MM.1S (cell line): ENCODE measurements at regions not wholly inside any gene's neighbourhood (a gene's known extent, or its start where the extent isn't known, plus 50 kb on each side); places are given as distances from the start of the nearest gene placed in this dataset.
A peak's percentile ranks its signal among the peaks of the same experiment; 100 is the strongest.

Experiments used
- DNase-seq: peaks from one replicate; pipeline ENCODE4 v3.0.0-alpha.2; 2015
- H2AFZ ChIP-seq: fragments of 300-600 bp; sonication (generic); 2 replicates; pipeline ENCODE4 v1.6.0; 2016; ENCODE audit warnings: antibody characterized with exemption, low read length
- H3F3A ChIP-seq: fragments of 300-600 bp; sonication (generic); 2 replicates; pipeline ENCODE4 v1.6.1; 2016; ENCODE audit warnings: mild to moderate bottlenecking, antibody characterized with exemption, low read length, moderate library complexity, mixed read lengths; ENCODE audit not compliant: insufficient read depth
- H3K27ac ChIP-seq: fragments of 300-600 bp; sonication (generic); 2 replicates; pipeline ENCODE4 v1.5.1; 2016; ENCODE audit warnings: mild to moderate bottlenecking, low read length
- H3K27me3 ChIP-seq: fragments of 300-600 bp; sonication (generic); replicated peaks from 2 replicates; pipeline ENCODE4 v1.6.0; 2016; ENCODE audit warnings: low read length; ENCODE audit not compliant: insufficient read depth
- H3K36me3 ChIP-seq: fragments of 300-600 bp; sonication (generic); replicated peaks from 2 replicates; pipeline ENCODE4 v1.6.1; 2016; ENCODE audit warnings: mild to moderate bottlenecking, low read length, mixed read lengths; ENCODE audit not compliant: insufficient read depth
- H3K4me1 ChIP-seq: fragments of 300-600 bp; sonication (generic); 2 replicates; pipeline ENCODE4 v1.6.1; 2016; ENCODE audit warnings: low read length, mixed read lengths
- H3K4me2 ChIP-seq: fragments of 300-600 bp; sonication (generic); 2 replicates; pipeline ENCODE4 v1.6.0; 2016; ENCODE audit warnings: low read depth, low read length
- H3K4me3 ChIP-seq: fragments of 300-600 bp; sonication (generic); 2 replicates; pipeline ENCODE4 v1.5.1; 2016; ENCODE audit warnings: low read length, mixed read lengths
- H3K79me2 ChIP-seq: fragments of 300-600 bp; sonication (generic); 2 replicates; pipeline ENCODE4 v1.6.1; 2016; ENCODE audit warnings: mixed run types, low read length, mixed read lengths
- H3K9ac ChIP-seq: fragments of 300-600 bp; sonication (generic); 2 replicates; pipeline ENCODE4 v1.6.1; 2016; ENCODE audit warnings: low read length, mixed read lengths
- H3K9me2 ChIP-seq: fragments of 300-600 bp; sonication (generic); replicated peaks from 2 replicates; pipeline ENCODE4 v1.6.1; 2016; ENCODE audit warnings: mild to moderate bottlenecking, low read length, mixed read lengths; ENCODE audit not compliant: insufficient read depth
- H3K9me3 ChIP-seq: fragments of 300-600 bp; sonication (generic); replicated peaks from 2 replicates; pipeline ENCODE4 v1.6.1; 2016; ENCODE audit warnings: mild to moderate bottlenecking, low read length, mixed read lengths; ENCODE audit not compliant: insufficient read depth
- H4K20me1 ChIP-seq: fragments of 300-600 bp; sonication (generic); 2 replicates; pipeline ENCODE4 v1.6.1; 2016; ENCODE audit warnings: mild to moderate bottlenecking, low read length, moderate library complexity, mixed read lengths; ENCODE audit not compliant: insufficient read depth
- EZH2 ChIP-seq: fragments of 300-600 bp; sonication (generic); optimal IDR thresholded peaks from 2 replicates; pipeline ENCODE3; 2017; ENCODE audit warnings: low read depth, mild to moderate bottlenecking, antibody characterized with exemption, low read length, mixed read lengths
- EZH2phosphoT487 ChIP-seq: fragments of 300-600 bp; sonication (generic); IDR thresholded peaks from 2 replicates; pipeline ENCODE4 v1.6.1; 2018; ENCODE audit warnings: antibody characterized with exemption, low read length
- TF ChIP-seq, protein P1 (sequence below): fragments of 300-600 bp; sonication (generic); IDR thresholded peaks from 2 replicates; pipeline ENCODE4 v1.5.1; 2016; ENCODE audit warnings: antibody characterized with exemption, low read length, mixed read lengths

DNA sequence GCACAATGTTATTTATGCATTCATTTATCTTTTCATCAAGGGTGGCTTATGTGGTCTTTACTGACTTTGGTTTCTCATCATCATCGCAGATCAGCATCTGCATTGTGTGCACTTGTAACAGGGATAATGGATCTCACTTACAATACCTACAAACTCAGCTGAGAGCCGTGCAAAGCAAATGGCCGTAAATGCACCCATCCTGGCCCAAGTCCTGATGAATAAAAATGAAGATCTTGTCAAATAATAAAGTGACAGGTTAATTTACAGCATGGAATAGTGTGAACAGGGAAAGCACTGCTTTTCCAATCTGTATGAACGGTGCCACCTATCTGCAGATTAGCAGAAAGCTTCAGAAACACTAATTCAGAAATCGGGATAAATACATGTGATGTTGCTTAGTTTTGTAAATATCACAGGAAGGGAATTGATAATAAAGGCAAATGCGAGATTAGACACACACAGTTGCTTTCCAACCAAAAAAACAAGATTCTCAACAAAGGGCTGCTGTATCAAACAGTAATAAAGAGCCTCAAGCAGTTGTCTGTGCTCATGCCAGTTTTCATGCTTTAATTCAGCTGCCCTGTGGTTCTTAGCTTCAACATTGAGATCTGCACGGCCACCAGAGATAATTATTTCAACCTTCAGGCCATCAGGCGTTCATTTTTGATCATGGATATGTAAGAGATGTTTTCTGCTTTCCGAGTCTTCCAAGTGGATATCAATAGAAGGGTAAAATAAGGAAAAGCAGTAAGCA, 153.4 kb upstream of the POU5F2 start:
- Histone ChIP-seq H3K27me3 (no peaks in the 10 kb centered on the region), H3K4me3 (no peak overlapping the region), H3K4me2 (no peak overlapping the region), H4K20me1 (no peaks in the 10 kb centered on the region), H3K79me2 (no peaks in the 10 kb centered on the region), H3K9me3 (no peaks in the 10 kb centered on the region), H3K27ac (no peak overlapping the region), H3K36me3 (no peaks in the 10 kb centered on the region), H3K9me2 (no peaks in the 10 kb centered on the region), H3K4me1 (no peaks in the 10 kb centered on the region), H3K9ac (no peak overlapping the region), H2AFZ (no peak overlapping the region), H3F3A (no peaks in the 10 kb centered on the region)
- DNase-seq = no peak
- no peak for TF ChIP-seq EZH2phosphoT487
- TF ChIP-seq, protein P1, sequence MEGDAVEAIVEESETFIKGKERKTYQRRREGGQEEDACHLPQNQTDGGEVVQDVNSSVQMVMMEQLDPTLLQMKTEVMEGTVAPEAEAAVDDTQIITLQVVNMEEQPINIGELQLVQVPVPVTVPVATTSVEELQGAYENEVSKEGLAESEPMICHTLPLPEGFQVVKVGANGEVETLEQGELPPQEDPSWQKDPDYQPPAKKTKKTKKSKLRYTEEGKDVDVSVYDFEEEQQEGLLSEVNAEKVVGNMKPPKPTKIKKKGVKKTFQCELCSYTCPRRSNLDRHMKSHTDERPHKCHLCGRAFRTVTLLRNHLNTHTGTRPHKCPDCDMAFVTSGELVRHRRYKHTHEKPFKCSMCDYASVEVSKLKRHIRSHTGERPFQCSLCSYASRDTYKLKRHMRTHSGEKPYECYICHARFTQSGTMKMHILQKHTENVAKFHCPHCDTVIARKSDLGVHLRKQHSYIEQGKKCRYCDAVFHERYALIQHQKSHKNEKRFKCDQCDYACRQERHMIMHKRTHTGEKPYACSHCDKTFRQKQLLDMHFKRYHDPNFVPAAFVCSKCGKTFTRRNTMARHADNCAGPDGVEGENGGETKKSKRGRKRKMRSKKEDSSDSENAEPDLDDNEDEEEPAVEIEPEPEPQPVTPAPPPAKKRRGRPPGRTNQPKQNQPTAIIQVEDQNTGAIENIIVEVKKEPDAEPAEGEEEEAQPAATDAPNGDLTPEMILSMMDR = peak; percentile 27

DNA sequence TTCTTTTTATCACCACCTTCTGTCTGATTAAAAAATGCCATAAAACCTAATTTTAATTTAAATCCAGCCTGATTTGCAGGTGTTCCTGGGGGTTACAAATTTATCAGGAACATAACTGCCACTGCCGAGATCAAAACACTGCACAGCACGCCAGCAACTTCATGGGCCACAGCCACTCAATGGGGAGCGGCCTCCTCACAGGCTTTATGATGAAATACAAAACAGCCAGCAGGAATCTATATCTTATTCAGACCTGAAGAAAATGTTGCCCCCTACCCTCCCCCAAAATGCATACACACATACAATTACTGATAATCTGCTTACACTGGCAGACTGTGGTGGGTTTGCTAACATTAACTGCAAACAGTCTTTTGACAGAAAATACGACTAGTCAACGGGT, 151.7 kb upstream of the POU5F2 start:
- Histone ChIP-seq H3K79me2 (no peaks in the 10 kb centered on the region), H3K4me3 (no peak overlapping the region), H3K9me2 (no peaks in the 10 kb centered on the region; the same call in 1 of the 2 replicates), H3F3A (no peaks in the 10 kb centered on the region), H3K9ac (no peak overlapping the region), H4K20me1 (no peaks in the 10 kb centered on the region), H3K4me2 (no peak overlapping the region), H3K36me3 (no peaks in the 10 kb centered on the region), H3K9me3 (no peaks in the 10 kb centered on the region), H3K27ac (no peak overlapping the region), H3K4me1 (no peaks in the 10 kb centered on the region), H2AFZ (no peak overlapping the region), H3K27me3 (no peaks in the 10 kb centered on the region)
- no peak for DNase-seq
- no peak for TF ChIP-seq EZH2
- TF ChIP-seq EZH2phosphoT487 = no peak
- TF ChIP-seq, protein P1 = no peak

DNA sequence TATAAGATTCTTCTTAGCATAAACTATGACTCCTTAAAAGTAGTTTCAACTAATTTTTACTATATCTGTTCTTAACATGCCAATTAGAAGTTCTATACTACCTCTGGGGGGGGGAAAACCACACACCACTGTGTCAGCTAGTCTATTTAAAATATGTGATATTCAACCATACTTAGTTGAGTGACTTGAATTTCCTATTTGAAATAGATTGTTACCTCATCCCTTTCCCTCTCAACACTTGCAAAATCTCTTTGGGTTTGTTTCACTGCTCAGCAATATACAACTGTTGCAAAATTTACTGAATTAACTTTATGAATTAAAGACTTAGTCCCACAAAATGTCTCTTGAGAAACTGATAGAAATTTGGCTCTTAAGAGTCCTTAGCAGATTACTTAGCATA, 151.1 kb upstream of the POU5F2 start:
- Histone ChIP-seq H4K20me1 (no peaks in the 10 kb centered on the region), H3K79me2 (no peaks in the 10 kb centered on the region), H3K9ac (no peak overlapping the region), H3F3A (no peaks in the 10 kb centered on the region), H3K9me3 (no peaks in the 10 kb centered on the region), H3K27ac (no peak overlapping the region), H2AFZ (no peak overlapping the region), H3K36me3 (no peaks in the 10 kb centered on the region), H3K9me2 (no peaks in the 10 kb centered on the region; the same call in 1 of the 2 replicates), H3K4me3 (no peak overlapping the region), H3K4me1 (no peaks in the 10 kb centered on the region), H3K4me2 (no peak overlapping the region), H3K27me3 (no peaks in the 10 kb centered on the region)
- no peak for DNase-seq
- no peak for TF ChIP-seq EZH2phosphoT487
- no peak for TF ChIP-seq EZH2
- TF ChIP-seq, protein P1 = no peak
